ENCODE measurements at regions not wholly inside any gene's neighbourhood (a gene's known extent, or its start where the extent isn't known, plus 50 kb on each side); places are given as distances from the start of the nearest gene placed in this dataset.

DNA sequence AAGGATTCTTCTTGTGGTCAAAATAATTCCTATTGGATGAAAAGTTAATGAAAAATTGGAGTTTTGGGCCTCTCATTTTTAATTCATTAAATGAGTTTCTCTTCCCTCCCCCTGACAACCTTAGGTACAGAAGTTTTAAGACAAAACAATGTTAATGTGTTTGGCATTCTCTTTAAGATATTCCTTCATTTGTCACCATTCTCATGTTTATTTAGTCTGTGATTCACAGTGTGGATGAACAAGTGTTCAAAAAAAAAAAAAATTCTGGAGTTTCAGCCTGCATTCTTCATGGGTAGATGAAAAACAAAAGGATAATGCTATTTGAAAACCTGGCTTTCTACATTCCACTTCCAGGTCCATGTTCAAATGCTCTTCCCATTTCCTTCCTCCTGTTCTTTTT is 172.6 kb upstream of the LUZP2 start:
- no peaks in the 10 kb centered on the region for H3K27me3 ChIP-seq
- TF ChIP-seq, protein P1, sequence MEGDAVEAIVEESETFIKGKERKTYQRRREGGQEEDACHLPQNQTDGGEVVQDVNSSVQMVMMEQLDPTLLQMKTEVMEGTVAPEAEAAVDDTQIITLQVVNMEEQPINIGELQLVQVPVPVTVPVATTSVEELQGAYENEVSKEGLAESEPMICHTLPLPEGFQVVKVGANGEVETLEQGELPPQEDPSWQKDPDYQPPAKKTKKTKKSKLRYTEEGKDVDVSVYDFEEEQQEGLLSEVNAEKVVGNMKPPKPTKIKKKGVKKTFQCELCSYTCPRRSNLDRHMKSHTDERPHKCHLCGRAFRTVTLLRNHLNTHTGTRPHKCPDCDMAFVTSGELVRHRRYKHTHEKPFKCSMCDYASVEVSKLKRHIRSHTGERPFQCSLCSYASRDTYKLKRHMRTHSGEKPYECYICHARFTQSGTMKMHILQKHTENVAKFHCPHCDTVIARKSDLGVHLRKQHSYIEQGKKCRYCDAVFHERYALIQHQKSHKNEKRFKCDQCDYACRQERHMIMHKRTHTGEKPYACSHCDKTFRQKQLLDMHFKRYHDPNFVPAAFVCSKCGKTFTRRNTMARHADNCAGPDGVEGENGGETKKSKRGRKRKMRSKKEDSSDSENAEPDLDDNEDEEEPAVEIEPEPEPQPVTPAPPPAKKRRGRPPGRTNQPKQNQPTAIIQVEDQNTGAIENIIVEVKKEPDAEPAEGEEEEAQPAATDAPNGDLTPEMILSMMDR (IDR thresholded peaks at IDR 0.05; ENCODE audit: low read depth, low read length): no peak
- no peak overlapping the region for H3K27ac ChIP-seq
- H3K4me3 ChIP-seq: no peak overlapping the region
- no peaks in the 10 kb centered on the region for H3K4me1 ChIP-seq (ENCODE audit: low read depth)
- no peak for DNase-seq (ENCODE audit: low read depth in 1 of 2, low spot score in 1 of 2)
- no peaks in the 10 kb centered on the region for H3K9me3 ChIP-seq (ENCODE audit: low read depth)
- no peaks in the 10 kb centered on the region for H3K36me3 ChIP-seq

DNA sequence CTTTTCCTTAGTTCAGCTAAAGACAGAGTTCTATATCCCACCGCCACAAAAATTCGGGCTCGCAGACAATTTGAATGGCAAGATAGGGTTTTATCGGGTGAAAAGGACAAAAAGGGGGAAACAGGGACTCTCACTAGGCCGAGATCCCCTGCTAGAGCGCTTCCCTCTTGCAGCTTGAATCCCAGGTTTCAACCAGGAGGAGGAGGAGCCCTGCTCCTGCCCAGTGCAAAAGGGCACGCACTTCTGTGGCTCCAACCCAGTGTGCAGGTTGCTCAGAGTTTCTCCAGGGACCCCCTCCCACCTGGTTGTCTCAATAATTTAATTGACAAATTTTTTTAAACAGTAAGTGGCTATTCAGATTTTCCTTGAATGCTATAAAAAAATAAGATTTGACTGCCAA is 152.6 kb upstream of the LUZP2 start:
- no peaks in the 10 kb centered on the region for H3K4me1 ChIP-seq (ENCODE audit: low read depth)
- DNase-seq (ENCODE audit: low read depth in 1 of 2, low spot score in 1 of 2): no peak
- TF ChIP-seq, protein P1 (IDR thresholded peaks at IDR 0.05; ENCODE audit: low read depth, low read length): no peak
- no peaks in the 10 kb centered on the region for H3K9me3 ChIP-seq (ENCODE audit: low read depth)
- no peaks in the 10 kb centered on the region for H3K36me3 ChIP-seq
- no peak overlapping the region for H3K27ac ChIP-seq
- H3K27me3 ChIP-seq: no peaks in the 10 kb centered on the region
- H3K4me3 ChIP-seq: no peak overlapping the region

DNA sequence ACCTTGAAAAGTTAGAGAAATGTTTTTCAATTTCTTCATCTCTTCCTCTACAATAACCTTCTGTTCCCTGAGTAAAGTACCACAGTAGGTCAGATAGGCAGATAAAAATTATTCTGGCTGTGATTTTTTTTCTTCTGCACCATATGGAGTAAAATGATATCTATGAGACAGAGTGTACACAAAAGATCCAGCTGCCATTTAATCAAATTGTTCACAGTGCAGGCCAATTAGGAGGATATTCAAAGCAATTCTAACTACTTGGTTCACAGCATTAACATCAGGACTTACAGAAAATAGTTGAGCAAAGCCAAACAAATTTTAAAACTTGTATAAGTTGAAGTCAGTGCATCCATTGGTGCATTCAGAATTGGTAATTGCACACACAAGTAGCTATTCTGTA is 147.9 kb upstream of the LUZP2 start:
- Histone ChIP-seq H3K36me3 (no peaks in the 10 kb centered on the region), H3K9me3 (ENCODE audit: low read depth) (no peaks in the 10 kb centered on the region), H3K4me1 (ENCODE audit: low read depth) (no peaks in the 10 kb centered on the region), H3K4me3 (no peak overlapping the region), H3K27ac (no peak overlapping the region), H3K27me3 (no peaks in the 10 kb centered on the region)
- no peak for DNase-seq (ENCODE audit: low read depth in 1 of 2, low spot score in 1 of 2)
- TF ChIP-seq, protein P1 (IDR thresholded peaks at IDR 0.05; ENCODE audit: low read depth, low read length): no peak

DNA sequence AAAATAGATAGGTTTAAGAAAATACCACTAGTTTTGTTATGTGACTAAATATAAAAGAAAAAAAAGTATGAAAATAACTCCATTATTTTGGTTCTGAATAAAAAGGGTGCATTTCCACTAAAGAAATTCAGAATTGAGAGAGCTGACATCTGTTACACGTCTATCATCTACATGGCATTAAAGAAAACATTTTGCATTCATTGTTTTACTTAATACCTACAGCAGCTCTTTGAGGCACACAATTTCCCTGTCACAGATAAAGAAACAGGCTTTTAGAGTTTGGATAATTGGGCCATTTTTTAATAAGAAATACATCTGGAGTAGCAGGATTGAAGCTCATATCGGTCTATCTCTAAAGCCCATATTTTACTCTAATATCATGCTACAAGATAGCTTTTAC is 145.7 kb upstream of the LUZP2 start:
- Histone ChIP-seq H3K9me3 (ENCODE audit: low read depth) (no peaks in the 10 kb centered on the region), H3K4me3 (no peak overlapping the region), H3K4me1 (ENCODE audit: low read depth) (no peaks in the 10 kb centered on the region), H3K36me3 (no peaks in the 10 kb centered on the region), H3K27me3 (no peaks in the 10 kb centered on the region), H3K27ac (no peak overlapping the region)
- DNase-seq (ENCODE audit: low read depth in 1 of 2, low spot score in 1 of 2): no peak
- TF ChIP-seq, protein P1 (IDR thresholded peaks at IDR 0.05; ENCODE audit: low read depth, low read length): no peak

DNA sequence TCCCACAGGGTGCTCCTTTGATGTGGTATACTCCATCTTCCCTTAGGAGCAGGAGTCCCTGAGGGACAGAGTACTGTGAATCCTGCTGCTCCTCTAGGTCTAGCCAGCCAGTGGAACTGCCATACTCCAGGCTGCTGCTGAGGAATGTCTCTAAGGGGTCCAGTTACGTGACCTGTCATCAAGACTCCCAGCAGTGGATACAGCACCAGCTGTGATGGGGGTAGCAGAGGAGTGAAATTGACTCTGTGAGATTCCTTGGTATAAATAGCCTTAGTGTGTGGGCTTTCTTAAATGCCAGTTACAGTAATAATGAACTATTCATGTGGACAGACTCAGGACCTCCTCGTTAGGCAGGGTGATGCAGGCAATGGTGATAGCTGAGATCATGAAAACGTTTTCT is 140.4 kb upstream of the LUZP2 start:
- H3K27me3 ChIP-seq: no peaks in the 10 kb centered on the region
- H3K9me3 ChIP-seq (ENCODE audit: low read depth): no peaks in the 10 kb centered on the region
- no peak overlapping the region for H3K4me3 ChIP-seq
- no peak overlapping the region for H3K27ac ChIP-seq
- TF ChIP-seq, protein P1 (IDR thresholded peaks at IDR 0.05; ENCODE audit: low read depth, low read length): no peak
- DNase-seq (ENCODE audit: low read depth in 1 of 2, low spot score in 1 of 2): peak in 1 of 2 donors; percentile 59
- H3K36me3 ChIP-seq: no peaks in the 10 kb centered on the region
- H3K4me1 ChIP-seq (ENCODE audit: low read depth): no peaks in the 10 kb centered on the region

All from cardiac muscle cell (in vitro differentiated cells and primary cell).